IMR-90 (cell line): ENCODE measurements at regions not wholly inside any gene's neighbourhood (a gene's known extent, or its start where the extent isn't known, plus 50 kb on each side); places are given as distances from the start of the nearest gene placed in this dataset.

Source experiments
- ATAC-seq: fragments of 200-7000 bp; cut with Tn5 transposase; 2 replicates; pipeline ENCODE4 v1.9.1; 2020; ENCODE audit warnings: low read depth, mild to moderate bottlenecking, moderate library complexity
- BruUV-seq: library from RNA; stranded (reverse); fragments of 400-500 nt; replicated peaks from 2 replicates; lab custom pipeline; 2021; lab: Mats Ljungman, UMichigan
- CTCF ChIA-PET: fragments of 300-600 bp; formaldehyde crosslinking; extraction: SDS; loops from one replicate; lab custom pipeline; 2021; ENCODE audit warnings: antibody characterized with exemption; lab: Yijun Ruan, JAX
- POLR2A ChIA-PET: fragments of 300-600 bp; sonication (Branson Sonifier 250); formaldehyde crosslinking; loops from one replicate; lab custom pipeline; 2022; ENCODE audit warnings: antibody characterized with exemption; ENCODE audit not compliant: unreplicated experiment; lab: Charles Lee
- DNase-seq: peaks from one replicate; pipeline ENCODE4 v3.0.0; 2013
- H2AFZ ChIP-seq: replicated peaks from 2 replicates; pipeline ENCODE3; 2013; ENCODE audit warnings: low read length, mild to moderate bottlenecking; ENCODE audit not compliant: poor library complexity
- H2AK5ac ChIP-seq: 2 replicates; pipeline ENCODE4 v1.6.1; 2013; ENCODE audit warnings: low read depth, low read length, inconsistent platforms
- H2AK9ac ChIP-seq: replicated peaks from 2 replicates; pipeline ENCODE3; 2013; ENCODE audit warnings: mild to moderate bottlenecking, low read depth, low read length, moderate library complexity; ENCODE audit not compliant: poor library complexity
- H2BK120ac ChIP-seq: 2 replicates; pipeline ENCODE4 v1.6.1; 2013; ENCODE audit warnings: low read depth, low read length, inconsistent platforms
- H2BK15ac ChIP-seq: 3 replicates; pipeline ENCODE4 v1.6.1; 2013; ENCODE audit warnings: low read depth, low read length, inconsistent platforms
- H2BK20ac ChIP-seq: 2 replicates; pipeline ENCODE4 v1.6.1; 2013; ENCODE audit warnings: low read depth, mild to moderate bottlenecking, inconsistent platforms, low read length, moderate library complexity
- H2BK5ac ChIP-seq: 2 replicates; pipeline ENCODE4 v1.6.1; 2013; ENCODE audit warnings: mild to moderate bottlenecking, low read depth, low read length, inconsistent platforms; ENCODE audit not compliant: poor library complexity, severe bottlenecking
- H3K14ac ChIP-seq: replicated peaks from 2 replicates; pipeline ENCODE4 v1.6.1; 2013; ENCODE audit warnings: low read depth, low read length, inconsistent platforms
- H3K18ac ChIP-seq: 2 replicates; pipeline ENCODE4 v1.6.1; 2013; ENCODE audit warnings: low read depth, low read length, control low read depth
- H3K23ac ChIP-seq: 2 replicates; pipeline ENCODE4 v1.6.1; 2013; ENCODE audit warnings: low read depth, low read length, inconsistent platforms
- H3K27ac ChIP-seq: 2 replicates; pipeline ENCODE4 v1.5.1; 2013; ENCODE audit warnings: mild to moderate bottlenecking, control low read depth, low read length; ENCODE audit not compliant: insufficient read depth
- H3K27me3 ChIP-seq: 2 replicates; pipeline ENCODE4 v1.6.1; 2013; ENCODE audit warnings: low read length; ENCODE audit not compliant: control insufficient read depth, insufficient read depth
- H3K36me3 ChIP-seq: 2 replicates; pipeline ENCODE4 v1.6.1; 2013; ENCODE audit warnings: low read length, mixed read lengths; ENCODE audit not compliant: control insufficient read depth, insufficient read depth
- H3K4ac ChIP-seq: 2 replicates; pipeline ENCODE4 v1.6.1; 2013; ENCODE audit warnings: low read depth, low read length, inconsistent platforms
- H3K4me1 ChIP-seq: 2 replicates; pipeline ENCODE4 v1.6.1; 2013; ENCODE audit warnings: low read length, mixed read lengths; ENCODE audit not compliant: control insufficient read depth, insufficient read depth
- H3K4me2 ChIP-seq: 2 replicates; pipeline ENCODE4 v1.6.1; 2013; ENCODE audit warnings: low read depth, mild to moderate bottlenecking, control low read depth, low read length, moderate library complexity
- H3K4me3 ChIP-seq: 2 replicates; pipeline ENCODE4 v1.5.1; 2013; ENCODE audit warnings: low read depth, mild to moderate bottlenecking, control low read depth, low read length, moderate library complexity; ENCODE audit not compliant: insufficient read depth
- H3K56ac ChIP-seq: 2 replicates; pipeline ENCODE4 v1.6.1; 2013; ENCODE audit warnings: low read length, inconsistent platforms; ENCODE audit not compliant: insufficient read depth; ENCODE audit errors: extremely low read depth
- H3K79me1 ChIP-seq, 2 experiments: 2 replicates each; pipeline ENCODE4 v1.6.1; 2013; ENCODE audit warnings: low read length in 2 of 2, inconsistent platforms in 1 of 2, low read depth in 1 of 2
- H3K9ac ChIP-seq: 2 replicates; pipeline ENCODE4 v1.6.1; 2013; ENCODE audit warnings: low read depth, low read length, control low read depth
- H3K9me1 ChIP-seq: 2 replicates; pipeline ENCODE4 v1.6.1; 2013; ENCODE audit warnings: low read length, inconsistent platforms; ENCODE audit not compliant: insufficient read depth
- H3K9me3 ChIP-seq: 2 replicates; pipeline ENCODE4 v1.6.1; 2013; ENCODE audit warnings: low read length; ENCODE audit not compliant: control insufficient read depth, insufficient read depth
- H4K20me1 ChIP-seq: 2 replicates; pipeline ENCODE4 v1.6.1; 2013; ENCODE audit warnings: low read length, inconsistent platforms; ENCODE audit not compliant: insufficient read depth
- H4K5ac ChIP-seq: 2 replicates; pipeline ENCODE4 v1.6.1; 2013; ENCODE audit warnings: mild to moderate bottlenecking, low read depth, low read length, control low read depth
- H4K8ac ChIP-seq, 2 experiments: 2 replicates each; pipeline ENCODE4 v1.6.1; 2013; ENCODE audit warnings: low read depth in 2 of 2, low read length in 2 of 2, control low read depth in 1 of 2, inconsistent platforms in 1 of 2
- H4K91ac ChIP-seq: 2 replicates; pipeline ENCODE4 v1.6.1; 2013; ENCODE audit warnings: low read depth, low read length, inconsistent platforms; ENCODE audit not compliant: insufficient read depth
- BHLHE40 ChIP-seq: fragments of 150-350 bp; IDR thresholded peaks from 2 replicates; pipeline ENCODE4 v1.6.1; 2016; ENCODE audit warnings: mild to moderate bottlenecking, low read depth, low read length
- CEBPB ChIP-seq: IDR thresholded peaks from 2 replicates; pipeline ENCODE4 v1.6.1; 2012; ENCODE audit warnings: low read depth, low read length, improper control_type of control experiment
- CHD1 ChIP-seq: IDR thresholded peaks from 2 replicates; pipeline ENCODE4 v1.6.1; 2012; ENCODE audit warnings: low read depth, low read length, improper control_type of control experiment
- CTCF ChIP-seq: conservative IDR thresholded peaks from 2 replicates; pipeline ENCODE4 v1.5.1; 2012; ENCODE audit warnings: mild to moderate bottlenecking, low read depth, low read length, improper control_type of control experiment
- FOS ChIP-seq: fragments of 150-350 bp; IDR thresholded peaks from 2 replicates; pipeline ENCODE4 v1.6.1; 2016; ENCODE audit warnings: low read depth, low read length
- MAZ ChIP-seq: IDR thresholded peaks from 2 replicates; pipeline ENCODE4 v1.6.1; 2012; ENCODE audit warnings: low read depth, mild to moderate bottlenecking, low read length, improper control_type of control experiment, moderate library complexity, borderline replicate concordance
- MXI1 ChIP-seq: IDR thresholded peaks from 2 replicates; pipeline ENCODE4 v1.6.1; 2012; ENCODE audit warnings: low read depth, mild to moderate bottlenecking, low read length, moderate library complexity, borderline replicate concordance
- NFE2L2 ChIP-seq: fragments of 150-350 bp; IDR thresholded peaks from 2 replicates; pipeline ENCODE4 v1.6.1; 2016; ENCODE audit warnings: low read depth, mild to moderate bottlenecking, low read length
- POLR2A ChIP-seq: IDR thresholded peaks from 2 replicates; pipeline ENCODE4 v1.6.1; 2012; ENCODE audit warnings: mild to moderate bottlenecking, low read depth, low read length
- RAD21 ChIP-seq: IDR thresholded peaks from 2 replicates; pipeline ENCODE4 v1.6.1; 2012; ENCODE audit warnings: low read length, improper control_type of control experiment
- RCOR1 ChIP-seq: IDR thresholded peaks from 2 replicates; pipeline ENCODE4 v1.6.1; 2012; ENCODE audit warnings: mild to moderate bottlenecking, low read length, improper control_type of control experiment; ENCODE audit not compliant: insufficient replicate concordance
- RFX5 ChIP-seq: IDR thresholded peaks from 2 replicates; pipeline ENCODE4 v1.8.0; 2012; ENCODE audit warnings: low read depth, mild to moderate bottlenecking, low read length, moderate library complexity
- SMC3 ChIP-seq: fragments of 150-350 bp; IDR thresholded peaks from 2 replicates; pipeline ENCODE4 v1.6.1; 2016; ENCODE audit warnings: low read depth, mild to moderate bottlenecking, antibody characterized with exemption, low read length, moderate library complexity
- USF2 ChIP-seq: fragments of 150-350 bp; IDR thresholded peaks from 2 replicates; pipeline ENCODE4 v1.6.1; 2017; ENCODE audit warnings: mild to moderate bottlenecking, antibody characterized with exemption, low read length, low read depth
- WGBS, 2 experiments: methylation state at CpG; one replicate each; pipeline versions ENCODE4 v1.1.5 to v1.1.7; 2013; ENCODE audit warnings: missing lambda C conversion rate in 2 of 2; ENCODE audit not compliant: insufficient read length in 1 of 2; ENCODE audit errors: extremely low coverage in 2 of 2; 5-methylcytosine and 5-hydroxymethylcytosine counted together
- dilution Hi-C: fragments of 300-500 bp; cut with HindIII; formaldehyde crosslinking; loops from one replicate; pipeline ENCODE4 v1.14.3; 2018; ENCODE audit warnings: low sequenced_read_pairs; ENCODE audit not compliant: unreplicated experiment
- in situ Hi-C: fragments of 300-500 bp; cut with MboI; formaldehyde crosslinking; loops from 3 replicates; pipeline ENCODE4 v1.14.3; 2019; ENCODE audit warnings: low sequenced_read_pairs, inconsistent platforms, mixed read lengths
- intact Hi-C: fragments of 100-400 bp; cut with micrococcal nuclease; formaldehyde crosslinking; loops from 2 replicates; pipeline ENCODE4 v1.10.0; 2022
- TF ChIP-seq, protein P1 (sequence below): fragments of 150-350 bp; IDR thresholded peaks from 2 replicates; pipeline ENCODE4 v1.6.1; 2016; ENCODE audit warnings: low read depth, mild to moderate bottlenecking, low read length, moderate library complexity, borderline replicate concordance

DNA sequence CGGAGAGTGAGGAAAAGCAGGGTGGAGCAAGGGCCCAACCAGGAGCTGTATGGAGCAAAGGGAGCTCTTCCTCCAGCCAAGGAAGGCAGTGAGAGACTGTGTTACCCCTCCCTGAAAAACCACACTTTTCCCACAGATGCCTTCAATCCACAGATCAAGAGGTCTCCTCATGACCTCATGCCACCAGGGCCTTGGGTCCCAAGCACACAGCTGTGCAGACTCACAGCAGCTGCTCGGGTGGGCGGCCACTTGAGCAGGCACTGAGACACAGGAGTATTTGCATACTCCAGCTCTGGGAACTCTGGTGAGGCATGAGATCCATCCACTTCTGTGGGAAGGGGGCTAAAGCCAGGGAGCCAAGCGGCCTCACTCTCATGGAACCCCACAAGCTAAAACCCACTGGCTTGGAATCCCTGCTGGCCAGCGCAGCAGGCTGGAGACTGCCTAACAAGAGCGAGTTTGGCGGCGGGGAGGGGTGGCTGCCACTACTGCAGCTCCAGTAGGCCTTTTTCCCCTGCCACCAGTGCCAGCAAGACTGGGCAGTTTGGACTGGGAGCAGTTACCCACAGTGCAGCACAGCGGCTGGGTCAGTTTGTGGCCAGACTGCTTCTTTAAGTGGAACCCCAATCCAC, 880.6 kb upstream of the ARPP21 start:
- Histone ChIP-seq H2AK5ac (no peak overlapping the region), H3K9me3 (peaks cover 5% of the 10 kb centered on the region; the same call in 1 of the 2 replicates), H3K27ac (no peak overlapping the region), H2AK9ac (no peak overlapping the region), H2BK120ac (no peak overlapping the region), H4K91ac (no peak overlapping the region), H3K14ac (no peak overlapping the region), H4K5ac (no peak overlapping the region), H3K4me3 (no peak overlapping the region), H3K9ac (no peak overlapping the region), H2BK15ac (no peak overlapping the region), H3K27me3 (no peaks in the 10 kb centered on the region), H3K4ac (no peak overlapping the region), H4K20me1 (no peaks in the 10 kb centered on the region), H3K36me3 (no peaks in the 10 kb centered on the region), H3K4me1 (no peaks in the 10 kb centered on the region), H3K23ac (no peak overlapping the region), H4K8ac (no peak overlapping the region), H2AFZ (no peak overlapping the region), H3K56ac (no peak overlapping the region), H3K79me1 (no peaks in the 10 kb centered on the region), H3K18ac (no peak overlapping the region), H3K4me2 (no peak overlapping the region), H3K9me1 (no peaks in the 10 kb centered on the region), H2BK20ac (no peak overlapping the region), H2BK5ac (no peak overlapping the region)
- intact Hi-C loops = no loop called here
- in situ Hi-C loops = no loop called here
- DNase-seq (no peak), ATAC-seq (no peak)
- TF ChIP-seq MAZ (no peak), USF2 (no peak), SMC3 (no peak), RFX5 (no peak), CEBPB (no peak), POLR2A (no peak), RCOR1 (no peak), FOS (no peak), NFE2L2 (no peak), BHLHE40 (no peak), CTCF (no peak), MXI1 (no peak), RAD21 (no peak), CHD1 (no peak)
- TF ChIP-seq, protein P1, sequence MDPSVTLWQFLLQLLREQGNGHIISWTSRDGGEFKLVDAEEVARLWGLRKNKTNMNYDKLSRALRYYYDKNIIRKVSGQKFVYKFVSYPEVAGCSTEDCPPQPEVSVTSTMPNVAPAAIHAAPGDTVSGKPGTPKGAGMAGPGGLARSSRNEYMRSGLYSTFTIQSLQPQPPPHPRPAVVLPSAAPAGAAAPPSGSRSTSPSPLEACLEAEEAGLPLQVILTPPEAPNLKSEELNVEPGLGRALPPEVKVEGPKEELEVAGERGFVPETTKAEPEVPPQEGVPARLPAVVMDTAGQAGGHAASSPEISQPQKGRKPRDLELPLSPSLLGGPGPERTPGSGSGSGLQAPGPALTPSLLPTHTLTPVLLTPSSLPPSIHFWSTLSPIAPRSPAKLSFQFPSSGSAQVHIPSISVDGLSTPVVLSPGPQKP = no peak
- ChIA-PET POLR2A (no interaction called here), CTCF (no interaction called here)
- 60% methylated on average over 4 of the region's 9 CpGs; no CpG with 5 or more reads in 1 of the 2 experiments for WGBS, 2 experiments
- dilution Hi-C loops = no loop called here
- no TSS peak for BruUV-seq
